ENCODE measurements at regions not wholly inside any gene's neighbourhood (a gene's known extent, or its start where the extent isn't known, plus 50 kb on each side); places are given as distances from the start of the nearest gene placed in this dataset.

DNA sequence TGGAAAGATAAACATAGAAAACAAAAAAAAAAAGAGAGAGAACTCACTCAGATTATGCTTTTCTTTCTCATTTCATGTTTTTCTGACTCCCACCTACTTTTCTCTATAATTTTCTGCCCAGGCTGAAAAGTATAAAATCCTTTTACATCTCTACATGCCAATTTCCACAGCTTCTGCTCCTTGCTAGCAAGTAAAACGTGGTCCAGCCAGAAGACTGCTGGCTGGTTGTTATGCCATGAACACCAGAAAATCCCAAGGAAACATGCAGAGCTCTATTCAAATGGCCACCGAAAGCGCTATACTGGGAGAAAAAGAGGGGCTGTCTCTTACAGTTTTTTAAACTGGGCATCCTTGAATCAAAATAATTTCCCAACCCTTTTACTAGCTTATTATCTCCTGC lies 512.8 kb upstream of the ID4 start:
- no peak for DNase-seq (ENCODE audit: low read depth)

- no peak for DNase-seq (ENCODE audit: low read depth)
Measured at GRCh38 chr6:19325335-19325789, 511.8 kb upstream of the ID4 start.

- peak; percentile 8 for DNase-seq (ENCODE audit: low read depth)
Measured at GRCh38 chr6:19327241-19327640, 509.9 kb upstream of the ID4 start.

- DNase-seq (ENCODE audit: low read depth) = no peak
Measured at GRCh38 chr6:19327661-19328060, 509.5 kb upstream of the ID4 start.

DNA sequence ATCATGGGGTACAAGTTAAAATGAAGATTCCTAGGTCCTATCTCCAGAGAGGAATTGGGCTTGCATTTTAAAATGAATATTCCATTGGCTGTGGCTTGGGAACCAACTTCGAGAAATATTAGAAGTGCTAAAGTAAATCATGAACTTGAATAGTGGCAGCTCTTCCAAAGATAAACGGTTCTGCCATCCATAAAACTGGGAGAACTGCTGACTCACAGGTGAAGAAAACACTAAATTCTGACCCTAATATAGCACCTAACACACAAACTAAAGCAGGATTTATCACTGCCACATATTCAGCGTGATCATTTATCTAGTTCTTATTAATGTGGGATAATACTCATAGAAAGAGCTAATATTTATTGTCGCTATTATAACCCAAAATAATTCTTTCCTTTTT lies 508.1 kb upstream of the ID4 start:
- no peak for DNase-seq (ENCODE audit: low read depth)

DNA sequence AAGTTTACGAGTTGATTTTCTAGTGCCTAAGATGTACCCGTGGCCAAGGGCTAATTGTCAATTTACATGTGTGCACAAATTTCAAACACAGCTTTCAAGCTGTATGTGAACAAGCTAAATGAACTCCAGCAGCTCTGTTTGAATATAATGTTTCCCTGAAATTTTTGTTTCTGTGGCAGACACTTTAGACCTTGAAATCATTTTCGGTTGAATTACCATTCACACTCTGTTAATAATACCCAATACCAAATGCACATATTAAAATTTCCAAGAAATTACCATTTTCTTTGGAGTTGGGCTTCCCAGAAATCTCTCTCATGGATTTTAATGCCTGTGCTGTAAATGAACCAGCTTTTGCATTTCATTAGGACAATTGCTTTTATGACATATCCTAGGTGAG lies 506.1 kb upstream of the ID4 start:
- no peak for DNase-seq (ENCODE audit: low read depth)

DNA sequence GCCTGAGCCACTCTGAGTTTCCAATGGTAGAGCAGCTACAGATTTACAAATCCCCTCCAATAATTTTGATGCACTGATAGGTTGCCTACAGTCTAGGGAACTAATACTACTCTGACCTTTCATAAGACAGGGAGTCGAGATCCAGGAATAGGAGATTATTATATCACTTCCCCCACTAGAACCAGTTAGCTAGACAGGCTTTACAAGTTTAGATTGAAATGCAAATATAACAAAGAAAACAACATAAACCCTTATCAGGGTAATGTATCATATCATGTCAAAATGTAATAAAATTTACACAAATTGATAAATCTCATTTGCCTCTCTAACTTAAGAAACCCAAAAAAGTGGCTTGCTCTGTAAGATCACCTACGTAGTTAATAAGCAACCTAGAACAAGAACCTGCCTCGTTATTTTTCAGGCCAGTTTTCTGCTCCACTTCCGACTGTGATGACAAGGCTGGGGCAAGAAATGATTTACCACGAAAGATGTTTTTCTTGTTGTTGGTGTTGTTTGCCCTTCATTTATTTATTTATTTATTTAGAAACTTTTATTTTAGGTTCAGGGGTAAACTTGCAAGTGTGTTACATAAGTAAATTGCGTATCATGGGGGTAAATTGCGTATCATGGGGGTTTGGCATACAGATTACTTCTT lies 504.2 kb upstream of the ID4 start:
- no peak for DNase-seq (ENCODE audit: low read depth)

DNA sequence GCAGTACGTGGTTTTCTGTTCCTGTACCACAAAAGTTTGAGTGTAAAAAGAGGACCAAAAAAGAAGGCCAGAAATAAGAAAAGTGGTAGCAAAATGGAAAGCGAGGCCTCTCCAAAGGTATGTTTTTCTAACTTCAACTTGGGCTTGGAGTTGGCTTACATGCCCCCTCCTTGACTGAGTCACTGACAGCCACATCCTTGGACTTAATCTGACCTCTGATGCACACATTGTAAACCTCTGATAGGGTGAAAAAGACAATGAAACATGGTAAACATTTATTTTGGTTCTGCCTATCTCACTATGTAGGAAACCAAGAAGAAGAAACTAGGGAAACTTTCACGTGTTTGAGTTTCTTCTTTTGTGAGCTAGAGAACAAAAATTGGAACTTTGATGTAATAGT lies 503.2 kb upstream of the ID4 start:
- no peak for DNase-seq (ENCODE audit: low read depth)

DNA sequence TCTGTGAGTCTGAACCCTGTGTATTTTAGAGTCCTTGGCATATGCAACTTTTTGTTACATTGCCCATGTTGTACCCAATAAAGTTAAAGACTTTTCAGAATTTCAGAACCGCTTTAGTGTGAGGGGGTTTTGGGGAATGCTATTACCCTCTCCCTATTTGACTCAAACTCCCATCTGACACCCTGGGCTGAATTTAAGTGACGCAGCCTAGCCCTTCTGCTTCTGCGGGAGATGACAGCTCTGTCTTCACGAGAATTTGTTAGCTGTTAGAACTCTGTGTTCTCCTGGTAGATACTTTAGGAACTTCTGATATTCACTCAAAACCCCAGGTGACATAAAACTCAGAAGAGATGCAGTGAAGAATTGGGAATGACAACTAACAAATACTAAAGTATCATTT lies 500.6 kb upstream of the ID4 start:
- no peak for DNase-seq (ENCODE audit: low read depth)

GRCh38 chr6:19337101-19337500 lies 500.1 kb upstream of the ID4 start:
- no peak for DNase-seq (ENCODE audit: low read depth)

DNA sequence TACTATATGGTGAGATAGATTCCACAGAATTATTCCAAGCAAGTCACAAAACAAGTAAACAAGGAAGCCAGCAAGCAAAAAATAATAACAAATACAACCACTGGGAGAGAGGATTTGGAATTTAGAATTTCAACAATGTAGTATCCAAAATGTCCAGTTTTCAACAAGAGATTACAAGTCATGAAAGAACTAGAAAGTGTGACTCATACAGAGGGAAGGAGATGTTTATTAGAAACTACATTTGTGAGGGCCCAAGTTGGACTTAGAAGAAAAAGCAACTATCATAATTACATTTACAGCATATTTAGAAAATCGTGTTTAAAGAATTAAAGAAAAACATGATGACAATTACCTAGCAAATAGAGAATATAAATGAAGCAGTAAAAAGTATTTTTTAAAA lies 494.6 kb upstream of the ID4 start:
- DNase-seq (ENCODE audit: low read depth) = no peak

DNA sequence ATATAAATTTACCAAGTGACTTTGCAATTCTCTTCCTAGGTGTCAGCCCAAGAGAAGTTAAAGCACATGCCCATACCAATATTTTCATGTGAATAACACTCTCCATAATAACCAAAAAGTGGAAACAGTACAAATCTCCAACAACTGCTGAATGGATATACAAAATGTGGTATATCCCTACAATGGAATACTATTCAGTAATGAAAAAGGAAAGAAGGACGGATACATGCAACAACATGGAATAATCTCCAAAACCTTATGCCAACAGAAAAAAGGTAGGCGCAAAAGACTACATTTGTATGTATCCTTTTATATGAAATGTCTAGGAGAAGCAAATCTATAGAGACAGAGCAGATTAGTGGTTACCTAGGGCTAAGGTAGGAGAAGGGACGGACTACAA lies 487.7 kb upstream of the ID4 start:
- no peak for DNase-seq (ENCODE audit: low read depth)

- DNase-seq (ENCODE audit: low read depth) = no peak
Measured at GRCh38 chr6:19354181-19354580, 483.0 kb upstream of the ID4 start.

DNA sequence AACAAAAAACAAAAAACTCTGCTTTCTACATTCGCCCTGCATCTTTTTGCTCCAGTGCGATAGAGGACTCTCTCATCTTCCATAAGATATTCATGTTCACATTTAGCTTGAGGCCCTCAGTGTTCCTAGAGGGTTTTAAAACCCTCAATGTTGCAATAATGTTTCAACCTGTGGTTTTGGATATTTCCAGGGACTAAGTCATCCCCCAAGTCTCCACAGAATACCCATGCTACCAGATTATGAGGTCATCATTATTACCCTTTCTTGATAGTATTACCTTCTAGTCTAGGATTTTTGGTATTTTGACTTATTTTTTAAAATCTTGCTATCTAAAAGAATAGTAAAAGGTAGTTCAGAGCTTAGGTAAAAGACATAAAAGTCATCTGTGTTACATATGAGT lies 480.5 kb upstream of the ID4 start:
- DNase-seq (ENCODE audit: low read depth) = no peak

- DNase-seq (ENCODE audit: low read depth) = no peak
Measured at GRCh38 chr6:19362396-19362795, 474.8 kb upstream of the ID4 start.

DNA sequence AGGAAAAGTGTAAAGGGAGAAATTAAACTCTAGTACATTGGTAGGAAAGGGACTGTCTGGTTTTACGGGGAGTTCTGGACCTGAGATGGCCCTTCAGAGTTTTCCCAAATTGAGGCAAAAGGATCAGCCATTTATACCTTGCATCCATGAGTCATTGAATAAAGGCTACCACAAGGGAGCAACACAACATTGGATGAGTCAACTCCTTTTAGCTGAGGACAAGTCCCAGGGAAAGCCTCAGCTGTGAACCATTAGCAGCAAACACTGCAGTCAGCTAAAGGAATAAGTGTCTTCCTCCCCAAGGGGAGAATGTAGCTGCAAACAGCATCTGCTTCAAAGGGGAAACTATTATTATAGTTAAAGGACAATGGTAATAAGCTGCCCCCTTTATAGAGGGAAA lies 468.7 kb upstream of the ID4 start:
- DNase-seq (ENCODE audit: low read depth) = no peak

DNA sequence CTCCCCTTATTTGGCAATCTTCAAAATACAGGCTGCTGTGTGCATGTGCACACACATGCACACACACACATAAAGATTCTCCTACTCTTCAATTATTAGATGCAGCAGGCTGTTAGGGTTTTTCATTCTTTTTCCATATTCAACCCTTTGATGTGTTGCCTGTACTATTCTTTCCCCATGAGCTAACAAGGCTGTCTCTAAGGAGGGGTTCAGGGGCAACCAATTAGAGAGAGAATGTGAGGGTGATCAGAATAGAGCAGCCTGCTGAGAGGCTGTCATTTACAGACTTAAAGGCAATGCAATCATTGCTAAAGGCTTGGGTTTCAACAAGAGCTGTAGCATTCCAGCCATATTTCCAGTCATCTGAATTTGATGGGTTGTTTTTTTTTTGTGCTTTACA lies 467.4 kb upstream of the ID4 start:
- DNase-seq (ENCODE audit: low read depth) = no peak

- no peak for DNase-seq (ENCODE audit: low read depth)
Measured at GRCh38 chr6:19370831-19371230, 466.3 kb upstream of the ID4 start.

- DNase-seq (ENCODE audit: low read depth) = no peak
Measured at GRCh38 chr6:19375613-19376012, 461.6 kb upstream of the ID4 start.

- DNase-seq (ENCODE audit: low read depth) = no peak
Measured at GRCh38 chr6:19377722-19378121, 459.4 kb upstream of the ID4 start.

GRCh38 chr6:19380293-19380692 lies 456.9 kb upstream of the ID4 start:
- DNase-seq (ENCODE audit: low read depth) = peak; percentile 2

GRCh38 chr6:19382676-19383075 lies 454.5 kb upstream of the ID4 start:
- no peak for DNase-seq (ENCODE audit: low read depth)

GRCh38 chr6:19391926-19392325 lies 445.2 kb upstream of the ID4 start:
- DNase-seq (ENCODE audit: low read depth) = no peak

- no peak for DNase-seq (ENCODE audit: low read depth)
Measured at GRCh38 chr6:19394051-19394450, 443.1 kb upstream of the ID4 start.

- no peak for DNase-seq (ENCODE audit: low read depth)
Measured at GRCh38 chr6:19394687-19395086, 442.5 kb upstream of the ID4 start.
